HG03175 (cell line): ENCODE measurements at regions not wholly inside any gene's neighbourhood (a gene's known extent, or its start where the extent isn't known, plus 50 kb on each side); places are given as distances from the start of the nearest gene placed in this dataset.

Source experiments
- ATAC-seq: cut with Tn5 transposase; IDR thresholded peaks from one replicate; pipeline ENCODE4 v1.9.1; 2021; ENCODE audit warnings: mild to moderate bottlenecking, moderate library complexity; ENCODE audit not compliant: unreplicated experiment

GRCh38 chr7:88515301-88515700 lies 208.6 kb upstream of the STEAP4 start:
- ATAC-seq, result no peak

GRCh38 chr7:88509341-88509740 lies 202.6 kb upstream of the STEAP4 start:
- ATAC-seq, result no peak

- ATAC-seq, result no peak
Observed at GRCh38 chr7:88500131-88500530, 193.4 kb upstream of the STEAP4 start.

- ATAC-seq, result no peak
Observed at GRCh38 chr7:88495881-88496725, 189.4 kb upstream of the STEAP4 start.

- ATAC-seq, result no peak
Observed at GRCh38 chr7:88492153-88492552, 185.5 kb upstream of the STEAP4 start.

GRCh38 chr7:88490874-88491273 lies 184.2 kb upstream of the STEAP4 start:
- no peak for ATAC-seq

- ATAC-seq, result no peak
Observed at GRCh38 chr7:88490161-88490560, 183.5 kb upstream of the STEAP4 start.

GRCh38 chr7:88485821-88486220 lies 179.1 kb upstream of the STEAP4 start:
- no peak for ATAC-seq

- ATAC-seq, result no peak
Observed at GRCh38 chr7:88484551-88484950, 177.9 kb upstream of the STEAP4 start.

GRCh38 chr7:88480896-88481295 lies 174.2 kb upstream of the STEAP4 start:
- ATAC-seq, result no peak

- ATAC-seq, result no peak
Observed at GRCh38 chr7:88480271-88480670, 173.6 kb upstream of the STEAP4 start.

- ATAC-seq, result no peak
Observed at GRCh38 chr7:88477976-88478375, 171.3 kb upstream of the STEAP4 start.

- no peak for ATAC-seq
Observed at GRCh38 chr7:88465600-88465999, 158.9 kb upstream of the STEAP4 start.

GRCh38 chr7:88462799-88463198 lies 156.1 kb upstream of the STEAP4 start:
- no peak for ATAC-seq

- no peak for ATAC-seq
Observed at GRCh38 chr7:88460650-88461049, 154.0 kb upstream of the STEAP4 start.

GRCh38 chr7:88458946-88459345 lies 152.3 kb upstream of the STEAP4 start:
- ATAC-seq, result no peak

GRCh38 chr7:88458279-88458678 lies 151.6 kb upstream of the STEAP4 start:
- ATAC-seq, result no peak

GRCh38 chr7:88457320-88457719 lies 150.6 kb upstream of the STEAP4 start:
- no peak for ATAC-seq

- ATAC-seq, result no peak
Observed at GRCh38 chr7:88456490-88456889, 149.8 kb upstream of the STEAP4 start.

GRCh38 chr7:88455696-88456095 lies 149.0 kb upstream of the STEAP4 start:
- ATAC-seq, result no peak

- ATAC-seq, result no peak
Observed at GRCh38 chr7:88452646-88453045, 146.0 kb upstream of the STEAP4 start.

- ATAC-seq, result no peak
Observed at GRCh38 chr7:88450874-88451273, 144.2 kb upstream of the STEAP4 start.

- ATAC-seq, result no peak
Observed at GRCh38 chr7:88449410-88449809, 142.7 kb upstream of the STEAP4 start.
